Fibroblast of the aortic adventitia (primary cell): ENCODE measurements at regions not wholly inside any gene's neighbourhood (a gene's known extent, or its start where the extent isn't known, plus 50 kb on each side); places are given as distances from the start of the nearest gene placed in this dataset.

ENCODE experiments used
- DNase-seq: peaks from one replicate; pipeline ENCODE4 v3.0.0-alpha.2; 2010; ENCODE audit warnings: low read depth
- H3K4me3 ChIP-seq: 2 replicates; pipeline ENCODE4 v1.5.1; 2011; ENCODE audit warnings: low read depth, mild to moderate bottlenecking, control low read depth, low read length, moderate library complexity
- CTCF ChIP-seq: IDR thresholded peaks from 2 replicates; pipeline ENCODE4 v1.5.1; 2011; ENCODE audit warnings: mild to moderate bottlenecking, low read length, control low read depth, inconsistent platforms; ENCODE audit not compliant: insufficient read depth

- no peak for TF ChIP-seq CTCF
These were observed 974.8 kb upstream of the TENM4 start for GRCh38 chr11:80415580-80415979.

GRCh38 chr11:80414181-80415165 is 973.6 kb upstream of the TENM4 start:
- TF ChIP-seq CTCF = no peak
- peak; percentile 8 for DNase-seq
- no peak overlapping the region for H3K4me3 ChIP-seq

More at GRCh38 chr11:80415580-80415979, 974.8 kb upstream of the TENM4 start:
- DNase-seq = no peak
- no peak overlapping the region for H3K4me3 ChIP-seq

- H3K4me3 ChIP-seq = no peak overlapping the region
- DNase-seq = no peak
- TF ChIP-seq CTCF = no peak
These were observed 971.8 kb upstream of the TENM4 start for GRCh38 chr11:80412604-80413003.

GRCh38 chr11:80393210-80393609 is 952.4 kb upstream of the TENM4 start:
- no peak for DNase-seq
- no peak overlapping the region for H3K4me3 ChIP-seq
- no peak for TF ChIP-seq CTCF

- no peak for TF ChIP-seq CTCF
- no peak overlapping the region for H3K4me3 ChIP-seq
- no peak for DNase-seq
These were observed 949.7 kb upstream of the TENM4 start for GRCh38 chr11:80390505-80390904.

- no peak for TF ChIP-seq CTCF
- no peak for DNase-seq
- no peak overlapping the region for H3K4me3 ChIP-seq
These were observed 947.7 kb upstream of the TENM4 start for GRCh38 chr11:80388536-80388935.
